ENCODE measurements at regions not wholly inside any gene's neighbourhood (a gene's known extent, or its start where the extent isn't known, plus 50 kb on each side); places are given as distances from the start of the nearest gene placed in this dataset.

DNA sequence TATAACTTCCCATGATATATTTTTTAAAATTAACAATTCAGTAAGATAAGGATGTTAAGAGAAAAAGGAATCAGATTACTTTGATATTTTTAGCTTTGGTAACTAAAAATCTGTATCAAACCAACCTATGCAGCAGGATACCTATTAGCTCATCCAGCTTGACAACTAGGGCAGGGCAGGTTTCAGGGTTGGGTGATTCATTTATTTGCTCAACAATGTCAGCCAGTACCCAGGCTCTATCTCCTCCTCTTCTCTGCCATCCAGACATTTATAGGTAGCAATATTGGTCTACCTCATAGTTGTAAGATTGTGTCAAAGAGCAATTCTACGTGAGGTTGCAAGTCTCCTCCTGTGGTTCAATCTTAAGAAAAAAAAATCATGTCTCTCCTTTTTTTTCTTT lies 421.9 kb downstream of the ANKRD50 start:
- TF ChIP-seq ZNF274 (IDR thresholded peaks at IDR 0.05; ENCODE audit: low read depth, low read length) = no peak
- H3K4me3 ChIP-seq (ENCODE audit: low read length) = no peak overlapping the region

DNA sequence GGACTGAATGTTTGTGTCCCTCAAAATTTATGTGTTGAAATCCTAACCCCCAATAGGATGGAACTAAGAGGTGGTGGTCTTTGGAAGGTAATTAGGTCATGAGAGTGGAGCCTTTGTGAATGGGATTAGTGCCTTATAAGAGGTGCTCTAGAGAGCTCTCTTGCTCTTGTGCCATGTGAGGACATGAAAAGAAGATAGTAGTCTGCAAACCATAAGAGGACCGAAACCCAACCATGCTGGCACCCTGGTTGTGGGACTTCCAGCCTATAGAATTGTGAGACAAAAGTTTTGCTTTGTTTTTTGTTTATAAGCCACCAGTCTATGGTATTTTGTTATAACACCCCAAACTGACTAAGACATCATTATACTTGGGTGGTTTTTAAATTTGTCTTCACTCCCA lies 417.1 kb downstream of the ANKRD50 start:
- no peak overlapping the region for H3K4me3 ChIP-seq (ENCODE audit: low read length)
- TF ChIP-seq ZNF274 (IDR thresholded peaks at IDR 0.05; ENCODE audit: low read depth, low read length) = no peak

DNA sequence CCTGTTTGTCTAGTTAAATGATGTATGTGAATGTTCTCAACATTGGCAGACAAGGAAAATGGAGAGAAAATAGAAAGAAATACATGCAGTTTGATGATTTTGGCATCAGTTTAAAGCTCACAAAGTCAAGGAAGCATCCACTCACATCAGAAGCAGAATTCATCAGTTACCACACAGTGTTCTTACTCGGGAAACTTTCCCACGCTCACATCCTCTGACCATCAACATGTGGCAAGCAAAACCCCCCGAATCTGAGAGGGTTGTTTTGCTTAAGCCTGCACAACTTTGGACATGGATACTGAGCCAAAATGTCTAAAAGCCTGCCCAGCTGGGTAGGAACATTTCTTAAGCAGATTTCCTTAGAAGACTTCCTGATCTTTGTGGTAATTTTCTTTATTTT lies 407.6 kb downstream of the ANKRD50 start:
- TF ChIP-seq ZNF274 (IDR thresholded peaks at IDR 0.05; ENCODE audit: low read depth, low read length) = no peak
- no peak overlapping the region for H3K4me3 ChIP-seq (ENCODE audit: low read length)

DNA sequence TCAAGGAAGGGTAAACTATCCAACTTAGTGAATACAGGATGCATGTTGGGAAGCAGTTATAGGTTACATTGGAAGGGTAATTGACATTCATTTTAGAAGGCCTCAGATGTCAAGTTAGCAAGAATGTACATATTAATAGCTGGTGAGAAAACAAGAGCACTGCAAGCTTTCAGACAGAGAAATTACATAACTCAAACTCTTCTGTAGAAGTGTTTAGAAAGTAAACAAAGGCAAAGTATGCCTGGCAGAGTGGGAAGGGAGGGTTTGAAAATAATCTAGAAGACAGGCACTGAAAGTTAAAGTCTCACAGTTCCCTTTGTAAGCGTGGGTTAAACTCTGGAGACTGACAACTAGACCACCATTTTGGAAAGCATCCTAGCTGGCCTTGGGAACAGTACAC lies 406.2 kb downstream of the ANKRD50 start:
- TF ChIP-seq ZNF274 (IDR thresholded peaks at IDR 0.05; ENCODE audit: low read depth, low read length) = no peak
- no peak overlapping the region for H3K4me3 ChIP-seq (ENCODE audit: low read length)

DNA sequence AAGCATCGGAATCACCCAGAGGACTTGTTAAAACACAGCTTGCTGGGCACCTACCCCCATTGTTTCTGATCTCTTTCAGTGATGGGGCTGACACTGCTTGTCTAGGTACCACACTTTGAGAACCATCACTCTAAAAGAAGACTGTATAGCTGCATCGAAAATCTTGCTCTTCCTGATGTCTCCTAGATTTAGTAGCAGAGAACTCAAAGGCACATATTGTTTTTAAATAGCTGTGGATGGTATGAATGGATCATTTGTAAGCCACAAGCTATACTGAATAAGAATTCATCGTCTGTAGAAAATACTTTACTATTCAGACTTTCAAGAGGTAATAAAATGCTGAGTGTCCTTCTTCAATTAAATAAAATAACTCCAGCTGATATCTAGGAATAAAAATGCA lies 405.4 kb downstream of the ANKRD50 start:
- no peak overlapping the region for H3K4me3 ChIP-seq (ENCODE audit: low read length)
- no peak for TF ChIP-seq ZNF274 (IDR thresholded peaks at IDR 0.05; ENCODE audit: low read depth, low read length)

DNA sequence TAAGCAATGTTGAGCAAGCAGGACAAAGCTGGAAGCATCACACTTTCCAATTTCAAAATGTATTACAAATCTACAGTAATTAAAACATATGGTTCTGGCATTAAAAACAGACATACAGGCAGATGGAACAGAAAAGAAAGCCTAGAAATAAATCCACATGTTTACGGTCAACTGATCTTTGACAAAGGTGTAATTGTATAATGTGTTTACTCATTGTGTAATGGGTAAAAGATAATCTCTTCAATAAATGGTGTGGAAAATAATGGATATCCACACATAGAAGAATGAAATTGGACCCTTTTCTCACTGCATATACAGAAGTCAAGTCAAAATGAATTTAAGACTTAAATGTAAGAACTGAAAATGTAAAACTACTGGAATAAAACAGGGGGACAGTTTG lies 394.2 kb downstream of the ANKRD50 start:
- H3K4me3 ChIP-seq (ENCODE audit: low read length) = no peak overlapping the region
- TF ChIP-seq ZNF274 (IDR thresholded peaks at IDR 0.05; ENCODE audit: low read depth, low read length) = no peak

DNA sequence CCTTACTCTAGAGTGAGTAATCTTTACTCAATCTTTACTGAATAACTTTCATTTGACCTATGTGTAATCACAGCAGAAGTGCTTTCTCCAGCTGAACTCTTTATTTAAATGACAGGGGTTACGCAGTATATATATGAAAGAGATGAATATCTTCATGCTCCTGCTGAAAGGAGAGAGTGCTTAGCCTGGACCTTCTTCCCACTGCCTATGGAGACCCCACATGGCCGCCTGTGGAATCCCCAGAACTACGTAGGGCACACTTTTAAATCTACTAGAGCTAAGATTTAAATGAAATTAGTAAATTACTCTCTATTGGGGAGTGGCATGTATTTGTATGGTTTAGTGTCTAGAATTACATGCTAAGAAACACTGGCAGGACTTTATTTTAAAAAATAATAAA lies 391.2 kb downstream of the ANKRD50 start:
- no peak overlapping the region for H3K4me3 ChIP-seq (ENCODE audit: low read length)

DNA sequence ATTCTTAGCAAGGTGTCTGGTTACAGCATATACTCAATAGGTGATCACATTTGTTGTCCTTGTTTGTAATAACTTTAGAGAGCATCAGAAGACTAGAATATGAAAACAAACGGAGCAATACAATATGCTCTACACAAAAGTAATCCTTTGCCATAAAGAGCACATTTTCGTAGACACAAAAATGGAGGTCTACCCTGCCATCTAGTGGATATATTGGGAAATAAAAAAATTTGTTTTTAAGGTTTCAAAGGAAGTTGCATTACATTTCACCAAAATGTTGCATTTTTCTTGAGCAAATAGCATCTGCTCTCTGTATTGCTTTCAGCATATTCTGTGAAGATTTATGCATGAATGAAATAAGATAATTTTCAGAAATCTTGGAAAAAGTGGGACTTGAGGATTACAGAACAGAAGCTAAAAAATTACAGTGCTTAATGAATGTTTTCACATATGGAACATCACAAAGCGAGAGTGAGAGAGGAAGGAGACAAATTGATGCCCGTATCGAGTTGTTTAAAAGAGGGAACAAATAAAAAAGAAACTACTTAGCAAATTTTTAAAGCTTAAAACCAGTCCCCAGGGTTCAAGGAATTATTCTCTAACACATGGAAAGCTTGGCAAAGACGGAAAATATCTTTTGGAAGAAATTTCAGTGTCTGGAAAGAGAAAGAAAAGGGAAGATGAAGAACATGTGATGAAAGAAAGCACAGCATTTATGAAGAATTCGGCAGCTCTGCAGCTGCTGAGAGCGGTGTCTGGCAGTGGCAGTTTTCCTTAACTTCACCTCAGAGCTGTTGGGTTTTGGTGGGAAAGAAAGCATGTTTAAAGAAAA lies 390.1 kb downstream of the ANKRD50 start:
- H3K4me3 ChIP-seq (ENCODE audit: low read length) = no peak overlapping the region
- TF ChIP-seq ZNF274 (IDR thresholded peaks at IDR 0.05; ENCODE audit: low read depth, low read length) = no peak

More for the DNA sequence above, 391.2 kb downstream of the ANKRD50 start:
- TF ChIP-seq ZNF274 (IDR thresholded peaks at IDR 0.05; ENCODE audit: low read depth, low read length) = no peak

DNA sequence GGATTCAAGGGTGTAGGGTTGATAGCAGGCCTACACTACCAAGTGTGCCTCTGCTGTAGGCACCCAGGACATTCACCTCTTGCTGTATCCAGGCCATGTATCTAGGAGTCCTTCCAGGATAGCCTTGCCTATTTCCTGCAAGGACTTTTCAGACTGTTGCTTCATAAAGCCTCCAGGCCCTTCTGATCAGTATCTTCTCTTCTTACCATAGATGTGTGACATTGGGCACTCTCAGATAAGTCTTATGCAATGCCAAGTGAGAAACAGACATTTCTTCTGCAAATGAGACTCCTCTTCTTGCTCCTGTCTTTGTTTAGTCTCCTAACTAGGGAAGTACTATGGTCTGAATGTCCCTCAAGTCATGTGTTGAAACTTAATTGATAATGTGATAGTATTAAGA lies 386.8 kb downstream of the ANKRD50 start:
- TF ChIP-seq ZNF274 (IDR thresholded peaks at IDR 0.05; ENCODE audit: low read depth, low read length) = no peak
- H3K4me3 ChIP-seq (ENCODE audit: low read length) = no peak overlapping the region

DNA sequence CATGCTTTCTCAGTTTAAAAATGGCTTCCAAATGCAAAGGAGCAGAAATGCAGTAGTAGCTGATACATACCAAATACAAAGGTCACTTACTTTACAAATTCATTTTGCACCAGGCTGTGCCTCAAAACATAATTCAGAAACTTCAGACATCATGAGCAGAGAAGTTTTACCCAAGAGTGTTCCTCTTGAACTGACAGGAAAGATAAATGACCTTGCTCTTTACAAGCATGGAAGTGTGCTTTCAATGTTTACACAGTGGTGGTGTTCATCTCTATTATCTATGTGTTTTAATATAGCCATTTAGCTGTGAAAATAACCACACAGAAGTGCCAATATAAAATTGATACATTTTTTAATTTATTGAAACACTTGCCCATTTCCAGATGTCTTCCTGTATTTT lies 383.4 kb downstream of the ANKRD50 start:
- TF ChIP-seq ZNF274 (IDR thresholded peaks at IDR 0.05; ENCODE audit: low read depth, low read length) = no peak
- H3K4me3 ChIP-seq (ENCODE audit: low read length) = no peak overlapping the region

DNA sequence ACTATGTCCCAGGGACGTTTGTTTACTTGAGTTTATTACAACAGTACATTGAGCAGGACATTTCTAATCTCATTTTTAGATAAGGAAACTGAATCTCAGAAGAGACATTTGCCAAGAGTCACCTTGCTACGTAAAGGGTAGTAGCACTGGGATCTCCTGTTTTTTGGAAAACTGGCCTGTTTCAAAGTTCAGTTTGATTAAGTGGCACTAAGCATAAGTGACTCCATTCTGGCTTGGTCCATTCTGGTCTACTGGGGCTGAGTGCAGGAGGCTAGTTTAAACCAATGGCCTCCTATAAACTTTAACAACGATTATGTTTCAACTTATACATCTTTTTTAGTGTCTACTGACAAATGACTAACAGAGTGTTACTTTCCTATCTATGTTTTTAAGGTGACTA lies 382.5 kb downstream of the ANKRD50 start:
- TF ChIP-seq ZNF274 (IDR thresholded peaks at IDR 0.05; ENCODE audit: low read depth, low read length) = no peak
- H3K4me3 ChIP-seq (ENCODE audit: low read length) = no peak overlapping the region

DNA sequence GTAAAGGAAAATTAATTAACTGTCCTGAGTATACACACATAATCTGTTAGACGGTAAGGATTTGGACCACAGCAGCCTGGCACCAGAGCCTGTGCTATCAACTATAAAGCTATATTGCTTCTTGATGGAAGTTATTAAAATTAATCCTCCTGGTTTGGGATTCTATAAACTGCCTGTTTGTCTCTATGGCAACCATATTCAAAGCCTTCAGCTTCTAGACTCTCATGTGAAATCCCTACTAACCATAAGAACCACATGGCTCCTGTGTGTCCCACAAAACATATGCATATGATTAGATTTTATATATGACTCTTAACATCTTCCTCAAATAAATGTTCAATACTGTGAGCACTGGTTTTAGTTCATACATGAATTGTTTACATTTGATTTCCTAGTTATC lies 380.8 kb downstream of the ANKRD50 start:
- no peak for TF ChIP-seq ZNF274 (IDR thresholded peaks at IDR 0.05; ENCODE audit: low read depth, low read length)
- H3K4me3 ChIP-seq (ENCODE audit: low read length) = no peak overlapping the region

DNA sequence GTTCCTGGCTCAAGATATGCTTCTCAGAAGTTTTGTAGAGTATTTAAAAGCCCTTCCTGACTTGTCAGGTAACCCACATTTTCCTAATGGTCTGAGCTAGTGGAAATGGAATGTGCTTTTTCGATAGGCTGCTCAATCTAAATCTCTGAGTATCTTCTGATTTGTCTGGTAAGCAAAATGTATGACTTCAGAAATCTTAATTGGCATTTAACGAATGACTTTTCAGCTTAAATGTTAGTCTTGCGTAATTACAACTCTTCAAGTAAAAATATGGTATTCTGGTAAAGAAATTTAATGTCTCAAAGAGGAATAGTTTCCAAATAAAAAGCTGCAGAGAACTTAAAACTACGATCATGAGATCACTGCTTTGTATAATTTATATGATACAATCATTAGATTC lies 379.1 kb downstream of the ANKRD50 start:
- no peak for TF ChIP-seq ZNF274 (IDR thresholded peaks at IDR 0.05; ENCODE audit: low read depth, low read length)
- no peak overlapping the region for H3K4me3 ChIP-seq (ENCODE audit: low read length)

DNA sequence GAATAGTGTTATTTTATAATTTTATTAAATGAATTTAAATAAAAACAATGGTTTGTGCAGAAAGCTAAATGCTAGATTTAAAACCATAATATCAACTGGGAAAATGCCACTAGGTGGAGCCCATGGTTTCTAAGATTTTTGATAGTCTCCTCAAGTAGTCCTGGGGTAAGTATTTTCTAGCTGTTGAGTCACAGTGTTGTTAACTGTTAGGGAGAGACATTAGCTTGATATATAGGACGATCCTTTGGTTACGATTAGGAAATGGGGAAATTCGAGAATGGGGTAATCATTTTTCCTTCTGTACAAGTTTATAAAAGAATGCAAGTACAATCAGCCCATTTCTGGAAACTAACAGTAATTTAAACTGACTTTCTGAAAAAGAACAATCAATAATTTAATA lies 378.4 kb downstream of the ANKRD50 start:
- no peak for TF ChIP-seq ZNF274 (IDR thresholded peaks at IDR 0.05; ENCODE audit: low read depth, low read length)
- no peak overlapping the region for H3K4me3 ChIP-seq (ENCODE audit: low read length)

DNA sequence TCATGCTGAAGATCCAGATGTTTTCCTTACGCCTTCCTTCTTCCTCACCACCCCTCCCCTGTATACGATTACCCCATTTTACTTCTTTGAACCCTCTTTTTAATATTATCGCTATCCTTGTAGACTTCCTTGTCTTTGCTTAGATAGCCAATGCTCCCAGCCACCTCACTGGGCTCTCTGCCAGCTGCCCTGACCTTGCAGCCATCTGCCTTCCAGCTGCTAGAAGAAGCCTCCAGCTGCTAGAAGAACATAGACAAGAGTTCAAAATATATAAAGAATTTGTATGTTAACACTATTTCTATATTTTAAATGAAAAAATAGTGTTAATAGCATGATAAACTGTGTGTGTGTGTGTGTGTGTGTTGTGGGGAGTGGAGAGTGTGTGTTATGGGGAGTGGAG lies 374.7 kb downstream of the ANKRD50 start:
- no peak overlapping the region for H3K4me3 ChIP-seq (ENCODE audit: low read length)
- TF ChIP-seq ZNF274 (IDR thresholded peaks at IDR 0.05; ENCODE audit: low read depth, low read length) = no peak

DNA sequence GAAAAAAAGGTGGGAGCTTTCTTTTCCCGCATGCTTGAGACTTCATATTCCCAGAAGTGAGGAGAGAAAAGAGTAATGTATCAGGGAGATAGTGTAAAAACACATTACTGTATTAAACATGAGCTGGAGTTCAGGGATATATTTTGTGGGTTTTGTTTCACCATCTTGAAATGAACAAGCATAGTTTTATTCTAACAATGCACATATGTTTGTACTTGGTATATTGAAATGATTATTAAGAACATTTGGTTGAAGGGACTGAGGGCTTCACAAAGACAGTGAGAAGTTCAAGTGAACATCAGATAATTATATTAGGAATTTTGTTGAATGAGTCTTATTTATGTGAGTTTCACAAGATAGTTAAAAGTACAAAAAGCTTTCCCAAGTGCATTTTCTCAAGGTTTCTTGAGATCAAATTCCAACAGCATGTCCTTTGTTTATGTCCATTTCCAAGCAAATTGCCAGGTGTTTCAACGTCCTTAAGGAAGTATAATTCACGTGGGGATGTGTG lies 368.8 kb downstream of the ANKRD50 start:
- no peak for TF ChIP-seq ZNF274 (IDR thresholded peaks at IDR 0.05; ENCODE audit: low read depth, low read length)
- H3K4me3 ChIP-seq (ENCODE audit: low read length) = no peak overlapping the region

Data from GM08714 (cell line).